GM19397 (cell line): ENCODE measurements at regions not wholly inside any gene's neighbourhood (a gene's known extent, or its start where the extent isn't known, plus 50 kb on each side); places are given as distances from the start of the nearest gene placed in this dataset.

Source experiments
- ATAC-seq: cut with Tn5 transposase; IDR thresholded peaks from one replicate; pipeline ENCODE4 v1.9.1; 2021; ENCODE audit warnings: mild to moderate bottlenecking, moderate library complexity; ENCODE audit not compliant: unreplicated experiment

GRCh38 chrX:134718105-134718965 lies 60.1 kb upstream of the PLAC1 start:
- no peak for ATAC-seq

- no peak for ATAC-seq
Observed at GRCh38 chrX:134717698-134718097, 59.4 kb upstream of the PLAC1 start.

GRCh38 chrX:134716620-134717012 lies 58.3 kb upstream of the PLAC1 start:
- no peak for ATAC-seq

- no peak for ATAC-seq
Observed at GRCh38 chrX:134715930-134716619, 57.8 kb upstream of the PLAC1 start.

GRCh38 chrX:134714633-134715110 lies 56.4 kb upstream of the PLAC1 start:
- no peak for ATAC-seq

- no peak for ATAC-seq
Observed at GRCh38 chrX:134713618-134714107, 55.4 kb upstream of the PLAC1 start.

- no peak for ATAC-seq
Observed at GRCh38 chrX:134712272-134712671, 54.0 kb upstream of the PLAC1 start.

- no peak for ATAC-seq
Observed at GRCh38 chrX:134711135-134711921, 53.1 kb upstream of the PLAC1 start.
